G401.6 (cell line): ENCODE measurements at regions not wholly inside any gene's neighbourhood (a gene's known extent, or its start where the extent isn't known, plus 50 kb on each side); places are given as distances from the start of the nearest gene placed in this dataset.
"Not testable (repeated sequence)": the region's sequence is repeated elsewhere in the genome, so short reads cannot be mapped to it uniquely, and the experiment has no call there.

Source experiments
- FAIRE-seq: peaks from 2 replicates; lab custom pipeline; 2012; peaks lifted over from hg19 to GRCh38; lab: Jason Lieb, UNC

DNA sequence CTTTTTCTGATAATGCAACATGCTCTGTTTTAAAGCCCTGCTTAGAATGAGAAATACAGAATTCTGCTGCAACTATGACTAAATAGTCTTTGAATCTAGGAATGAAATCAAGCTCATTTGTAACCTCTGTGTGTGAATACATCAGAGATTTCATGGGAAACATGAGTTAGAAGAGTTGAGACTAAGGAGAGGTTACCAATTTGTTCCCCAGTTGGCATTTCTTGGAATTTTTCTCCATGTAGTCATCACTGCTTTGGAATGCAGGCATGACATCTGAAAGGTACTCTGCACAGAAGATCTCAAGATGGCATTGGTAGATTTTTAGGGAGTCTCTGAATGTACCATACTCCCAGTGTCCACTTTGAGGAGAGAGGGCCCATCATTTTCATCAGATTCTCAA lies 237.2 kb downstream of the TFAP2A start:
- FAIRE-seq = no peak

DNA sequence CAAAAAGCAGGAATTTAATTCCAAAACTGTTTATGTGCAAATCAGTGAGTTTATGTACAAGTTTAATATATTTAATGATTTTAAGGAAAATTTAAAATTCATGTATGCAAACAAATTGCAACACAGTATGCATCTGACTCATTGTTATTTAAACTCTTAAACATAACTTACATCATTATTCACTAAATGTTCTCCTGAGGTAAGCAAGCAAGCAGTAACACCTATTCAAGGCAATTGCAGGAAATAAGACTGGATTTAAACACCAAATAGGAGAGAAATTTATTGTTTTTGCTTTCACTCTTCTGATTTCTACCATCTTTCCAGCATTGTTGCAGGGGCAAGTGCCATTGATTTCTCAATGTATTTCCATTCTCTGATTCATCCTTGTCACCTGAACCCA lies 239.5 kb downstream of the TFAP2A start:
- no peak for FAIRE-seq

DNA sequence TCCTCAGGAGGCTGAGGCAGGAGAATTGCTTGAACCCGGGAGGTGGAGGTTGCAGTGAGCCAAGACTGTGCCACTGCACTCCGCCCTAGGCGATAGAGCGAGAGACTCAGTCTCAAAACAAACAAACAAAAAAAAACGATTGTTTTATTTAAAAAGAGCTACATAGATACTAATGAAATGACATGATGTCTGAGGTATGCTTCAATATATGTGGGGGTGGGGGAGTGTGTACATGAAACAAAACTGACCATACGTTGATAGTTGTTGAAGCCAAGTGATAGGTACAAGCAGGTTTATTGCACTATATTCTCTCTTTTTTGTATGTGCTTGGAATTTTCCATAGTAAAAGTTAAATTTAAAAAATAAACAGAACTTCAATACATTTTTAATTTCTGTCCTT lies 240.1 kb downstream of the TFAP2A start:
- FAIRE-seq = no peak

DNA sequence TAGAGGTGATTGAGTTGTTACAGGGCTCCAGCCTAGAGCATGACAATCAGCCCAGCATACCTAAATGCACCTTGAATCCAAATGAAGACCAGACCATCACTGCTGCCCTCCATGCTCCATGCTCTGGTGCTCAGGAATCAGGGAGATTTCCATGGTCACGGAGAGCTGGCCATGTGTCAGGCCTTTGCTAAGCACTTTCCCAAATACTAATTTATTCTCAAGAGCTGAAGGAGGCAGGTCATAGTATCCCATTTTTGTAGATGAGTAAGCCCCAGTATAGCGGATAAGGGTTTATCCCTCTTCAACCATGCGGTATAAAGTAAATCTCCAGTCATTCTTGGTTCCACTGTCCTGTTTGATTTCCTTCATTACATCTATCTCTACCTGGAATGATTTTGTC lies 240.8 kb downstream of the TFAP2A start:
- no peak for FAIRE-seq

DNA sequence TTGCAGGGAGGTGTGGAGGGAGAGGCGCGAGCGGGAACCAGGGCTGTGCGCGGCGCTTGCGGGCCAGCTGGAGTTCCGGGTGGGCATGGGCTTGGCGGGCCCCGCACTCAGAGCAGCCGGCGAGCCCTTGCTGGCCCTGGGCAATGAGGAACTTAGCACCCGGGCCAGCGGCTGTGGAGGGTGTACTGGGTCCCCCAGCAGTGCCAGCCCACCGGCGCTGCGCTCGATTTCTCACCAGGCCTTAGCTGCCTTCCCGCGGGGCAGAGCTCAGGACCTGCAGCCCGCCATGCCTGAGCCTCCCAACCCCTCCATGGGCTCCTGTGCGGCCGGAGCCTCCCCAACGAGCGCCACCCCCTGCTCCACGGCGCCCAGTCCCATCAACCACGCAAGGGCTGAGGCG lies 243.2 kb downstream of the TFAP2A start:
- not testable (repeated sequence) for FAIRE-seq

DNA sequence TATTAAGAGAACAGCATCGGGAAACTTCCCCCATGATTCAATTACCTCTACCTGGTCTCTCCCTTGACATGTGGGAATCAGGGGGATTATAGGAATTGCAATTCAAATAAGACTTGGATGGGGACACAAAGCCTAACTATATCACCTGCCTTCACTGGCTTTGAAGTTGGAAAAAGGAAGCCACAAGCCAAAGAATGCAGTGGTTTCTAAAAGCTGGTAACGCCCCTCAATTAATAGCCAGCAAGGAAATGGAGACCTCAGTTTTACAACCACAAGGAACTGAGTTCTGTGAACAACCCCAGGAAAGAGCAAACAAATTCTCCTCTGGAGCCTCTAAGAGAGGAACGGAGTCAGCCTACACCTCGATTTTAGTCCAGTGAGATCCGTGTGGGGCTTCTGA lies 244.1 kb downstream of the TFAP2A start:
- FAIRE-seq = no peak

DNA sequence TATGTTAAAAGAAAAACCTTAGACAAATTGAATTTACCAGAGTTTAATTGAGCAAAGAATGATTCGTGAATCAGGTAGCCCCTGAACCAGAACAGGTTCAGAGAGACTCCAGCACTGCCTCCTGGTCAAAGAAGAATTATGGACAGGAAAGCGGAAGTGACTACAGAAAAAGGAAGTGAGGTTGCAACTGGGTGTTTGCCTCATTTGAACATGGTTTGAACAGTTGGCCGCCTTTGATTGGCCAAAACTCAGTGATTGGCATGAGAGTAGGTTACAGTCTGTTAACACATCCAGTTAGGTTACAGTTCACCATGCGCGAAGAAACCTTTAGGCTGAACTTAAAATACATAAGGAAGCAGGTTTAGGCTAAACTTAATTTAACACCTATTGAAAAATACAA lies 248.8 kb downstream of the TFAP2A start:
- FAIRE-seq = no peak

DNA sequence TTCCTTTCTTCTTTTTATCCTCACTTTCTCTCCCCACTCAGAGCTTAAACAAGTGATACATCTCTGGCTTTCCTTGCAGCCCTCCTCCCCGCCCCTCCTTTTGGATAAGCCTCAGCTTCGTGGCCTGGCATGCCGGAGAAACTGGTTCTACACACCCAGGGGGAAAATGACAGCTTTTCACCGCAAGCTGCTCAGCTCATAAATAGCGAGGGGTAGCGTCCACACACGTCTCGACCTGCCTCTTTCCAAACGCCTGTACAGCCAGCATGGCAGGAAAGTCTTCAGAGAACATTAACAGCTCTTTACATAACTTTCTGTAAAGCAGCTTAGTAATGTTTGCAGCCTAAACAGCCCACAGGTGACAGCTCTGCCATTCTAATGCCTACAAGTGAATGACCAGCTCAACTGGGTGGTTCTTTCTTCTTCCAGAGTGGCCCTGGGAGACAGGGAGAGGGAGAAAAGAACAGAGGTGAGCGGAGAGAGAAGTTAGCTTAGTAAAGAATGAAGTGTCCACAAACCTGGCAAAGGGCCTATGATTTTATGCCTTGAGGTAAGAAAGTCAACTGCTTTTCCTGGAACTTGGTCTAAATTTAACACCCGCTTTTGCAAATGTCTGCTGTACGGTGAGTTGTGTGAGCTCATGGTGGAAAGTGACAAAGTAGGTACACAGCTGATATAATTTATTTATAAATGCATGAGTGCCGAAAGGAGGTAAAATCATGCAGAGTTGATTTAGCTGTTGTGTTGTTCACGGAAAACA lies 251.5 kb downstream of the TFAP2A start:
- no peak for FAIRE-seq

DNA sequence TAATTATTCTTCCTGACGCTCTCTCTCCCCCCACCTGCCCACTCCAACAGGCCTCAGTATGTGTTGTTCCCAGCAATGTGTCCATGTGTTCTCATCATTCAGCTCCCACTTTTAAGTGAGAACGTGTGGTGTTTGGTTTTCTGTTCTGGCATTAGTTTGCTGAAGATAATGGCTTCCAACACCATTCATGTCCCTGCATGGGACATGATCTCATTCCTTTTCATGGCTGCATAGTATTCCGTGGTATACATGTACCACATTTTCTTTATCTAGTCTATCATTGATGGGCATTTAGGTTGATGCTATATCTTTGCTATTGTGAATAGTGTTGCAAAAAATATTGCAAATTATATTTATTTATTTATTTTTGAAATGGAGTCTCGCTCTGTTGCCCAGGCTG lies 258.0 kb downstream of the TFAP2A start:
- FAIRE-seq = no peak

DNA sequence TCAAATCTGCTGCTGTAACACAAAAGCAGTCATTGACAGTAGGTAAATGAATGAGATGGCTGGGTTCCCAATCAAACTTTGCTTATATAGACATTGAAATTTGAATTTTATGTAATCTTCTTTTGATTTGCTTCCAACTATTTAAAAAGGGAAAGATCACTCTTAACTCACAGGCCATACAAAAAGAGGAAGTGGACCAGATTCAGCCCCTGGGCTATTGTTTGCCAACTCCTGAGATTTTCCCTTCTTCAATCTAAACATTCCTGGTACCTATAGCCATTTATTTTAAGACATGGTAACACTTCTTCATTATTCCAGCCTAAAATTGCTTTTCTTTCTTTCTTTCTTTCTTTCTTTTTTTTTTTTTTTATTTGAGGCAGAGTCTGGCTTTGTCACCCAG lies 260.6 kb downstream of the TFAP2A start:
- no peak for FAIRE-seq

DNA sequence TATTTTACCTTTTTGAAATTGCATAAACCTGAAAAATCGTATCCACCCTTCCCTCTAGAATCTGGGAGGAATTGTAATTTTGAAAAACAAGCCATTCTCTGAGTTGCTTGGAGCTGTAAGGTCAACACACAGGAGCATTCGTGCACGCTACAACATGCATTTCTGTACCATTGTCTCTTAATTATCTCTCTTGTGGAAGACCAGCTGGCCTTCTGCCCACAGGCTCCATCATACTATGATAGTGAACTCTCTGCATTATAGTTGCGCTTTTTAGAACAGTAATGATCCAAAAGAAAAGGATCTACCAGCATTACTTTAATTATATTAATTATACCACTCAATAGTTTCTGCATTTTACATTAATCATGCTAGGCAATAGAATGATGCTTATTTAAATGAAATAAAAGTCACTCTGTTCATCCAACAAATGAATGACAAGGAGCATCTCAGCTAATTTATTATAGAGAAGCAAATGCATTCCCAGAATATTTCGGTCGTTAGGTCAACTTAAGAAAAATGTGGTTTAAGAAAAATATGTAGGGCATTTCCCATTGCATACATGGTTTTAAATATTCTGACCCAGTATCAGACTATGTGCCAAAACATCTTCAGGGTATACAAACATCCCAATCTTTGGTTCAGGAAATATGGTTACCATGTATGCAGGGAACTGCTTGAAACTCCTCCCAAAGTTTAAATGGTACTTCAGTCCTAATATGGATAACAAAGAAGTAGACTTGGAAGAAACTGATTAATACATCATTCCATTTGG lies 263.5 kb downstream of the TFAP2A start:
- no peak for FAIRE-seq

DNA sequence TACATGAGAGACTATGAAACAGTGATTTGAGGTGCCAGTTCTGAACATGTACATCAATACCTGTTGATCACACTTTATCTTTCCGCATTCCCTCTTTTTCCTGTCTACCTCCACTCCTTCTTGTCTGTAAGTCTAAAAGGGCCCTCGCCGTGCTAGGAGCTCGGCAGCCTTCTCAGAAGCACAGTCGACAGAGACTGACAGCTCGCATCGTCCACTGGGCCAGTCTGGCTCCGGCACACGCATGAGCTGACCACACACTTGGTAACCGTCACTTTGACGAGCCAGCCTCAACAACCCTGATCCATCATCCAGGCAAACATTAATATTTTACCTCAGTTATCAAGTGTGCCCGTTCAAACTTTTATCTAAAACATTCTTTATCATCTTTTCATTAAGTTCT lies 265.3 kb downstream of the TFAP2A start:
- FAIRE-seq = no peak

DNA sequence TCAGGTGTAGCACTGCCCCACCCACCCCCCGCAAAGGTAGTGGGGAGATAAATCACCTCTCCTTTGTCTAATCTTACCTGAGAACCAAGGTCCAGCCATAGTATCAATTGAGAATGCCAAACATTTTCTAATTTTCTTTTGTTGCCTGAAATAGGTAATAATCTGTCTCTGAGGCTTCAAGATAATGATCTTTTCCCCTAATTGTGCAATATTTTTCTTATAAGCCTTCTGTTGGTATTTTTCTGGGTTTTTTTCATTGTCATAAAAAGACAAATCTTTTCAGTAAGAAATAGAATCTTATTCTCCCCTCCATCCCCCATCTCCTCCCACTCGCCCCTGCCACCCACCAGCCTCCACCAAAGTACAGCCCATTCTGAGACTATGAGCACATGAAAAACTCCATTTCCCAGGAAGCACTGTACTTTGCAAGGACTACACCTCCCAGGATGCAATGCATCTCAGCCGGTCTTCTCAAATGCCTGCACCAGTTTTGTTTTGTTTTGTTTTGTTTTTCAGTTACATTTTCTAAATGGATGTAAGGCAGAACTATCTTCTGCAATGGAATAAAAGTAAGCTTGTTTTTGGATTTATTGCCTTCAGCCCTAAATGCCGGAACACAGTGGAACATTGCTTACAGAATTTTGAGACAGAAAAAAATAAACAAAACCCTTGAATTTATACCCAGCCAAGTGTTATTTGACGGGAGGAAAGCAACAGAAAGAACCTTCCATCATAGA lies 268.0 kb downstream of the TFAP2A start:
- peak; percentile 8 for FAIRE-seq

DNA sequence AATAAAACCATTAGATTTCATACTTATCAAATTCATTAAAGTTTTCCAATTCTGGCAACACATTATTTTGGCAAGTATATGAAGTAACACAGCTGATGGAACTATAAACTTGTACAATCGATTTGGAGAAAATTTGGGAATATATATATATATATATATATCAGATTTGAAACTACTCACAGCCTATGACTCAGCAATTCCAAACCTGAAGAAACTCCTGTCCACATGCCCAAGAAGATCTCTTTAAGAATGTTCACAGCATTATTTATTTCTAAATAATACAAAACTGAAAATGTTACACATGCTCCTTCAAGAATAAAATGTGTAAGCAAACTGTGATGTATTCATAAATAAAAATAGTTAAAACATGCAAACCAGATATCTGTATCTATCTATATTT lies 270.1 kb downstream of the TFAP2A start:
- no peak for FAIRE-seq

DNA sequence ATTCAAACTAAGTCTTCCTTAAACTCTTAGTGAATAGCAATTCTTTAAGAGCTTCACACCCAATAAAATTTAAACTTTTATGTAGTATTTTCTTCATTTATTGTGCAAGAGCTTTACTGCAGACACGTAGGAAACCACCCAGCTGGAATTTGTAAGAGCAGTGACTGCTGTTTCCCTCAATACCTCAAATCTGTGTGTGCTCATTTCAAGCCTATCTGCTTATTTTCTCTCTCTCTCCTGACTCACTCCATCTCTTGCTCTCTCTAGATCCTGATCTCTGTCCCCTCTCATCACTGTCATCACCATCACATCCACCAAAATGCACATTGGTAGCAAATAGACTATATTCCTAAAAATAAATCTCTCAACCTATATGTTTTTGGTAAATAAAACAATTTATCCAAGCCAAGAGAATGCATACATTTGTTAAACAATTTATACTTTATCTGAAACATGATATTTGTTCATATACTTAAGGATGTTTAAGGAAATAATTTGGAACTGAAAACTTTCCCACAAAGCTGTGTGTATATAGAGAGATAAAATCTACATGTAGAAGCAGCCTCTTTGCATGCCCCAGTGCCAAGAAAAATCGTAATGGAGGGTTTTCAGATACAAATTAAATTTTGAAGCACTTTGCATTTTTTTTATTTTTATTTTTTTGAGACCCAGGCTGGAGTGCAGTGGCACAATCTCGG lies 273.0 kb downstream of the TFAP2A start:
- no peak for FAIRE-seq

DNA sequence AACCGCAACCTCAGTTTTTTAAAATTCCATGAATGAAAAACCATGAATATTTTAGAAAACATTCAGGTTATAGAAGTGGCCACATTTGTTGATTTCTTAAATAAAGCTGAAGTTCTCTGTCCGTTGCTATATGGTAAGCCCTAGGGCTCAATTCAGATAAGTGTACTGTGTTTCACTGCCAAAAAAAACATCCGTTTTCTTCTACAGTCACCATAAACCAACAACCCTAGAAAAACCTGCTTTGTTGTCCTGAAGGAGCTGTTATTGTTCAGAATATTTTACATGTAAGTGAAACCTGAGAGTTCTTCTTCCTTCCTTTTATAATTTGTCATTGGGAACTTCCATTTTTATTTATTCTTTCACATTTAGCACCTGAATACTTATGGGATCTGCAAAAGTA lies 274.1 kb downstream of the TFAP2A start:
- FAIRE-seq = no peak

DNA sequence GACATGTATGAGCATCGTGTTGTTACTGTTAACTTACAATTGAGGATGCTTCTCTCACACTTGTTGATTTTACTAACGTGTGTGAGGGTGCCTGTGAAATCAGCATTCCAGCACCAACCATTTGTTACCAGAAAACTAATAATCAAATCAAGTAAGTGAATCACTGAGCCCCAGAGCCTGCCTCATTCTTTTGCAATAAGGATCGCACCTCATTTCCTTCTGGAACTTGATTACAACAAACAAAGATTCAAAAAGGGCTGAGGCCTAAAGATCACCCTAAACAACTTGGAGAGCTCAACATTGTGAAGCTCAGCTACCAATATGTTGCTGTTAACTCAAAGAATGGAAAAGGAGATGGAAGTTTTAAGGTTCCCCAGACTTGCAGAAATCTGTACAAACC lies 274.7 kb downstream of the TFAP2A start:
- FAIRE-seq = no peak

DNA sequence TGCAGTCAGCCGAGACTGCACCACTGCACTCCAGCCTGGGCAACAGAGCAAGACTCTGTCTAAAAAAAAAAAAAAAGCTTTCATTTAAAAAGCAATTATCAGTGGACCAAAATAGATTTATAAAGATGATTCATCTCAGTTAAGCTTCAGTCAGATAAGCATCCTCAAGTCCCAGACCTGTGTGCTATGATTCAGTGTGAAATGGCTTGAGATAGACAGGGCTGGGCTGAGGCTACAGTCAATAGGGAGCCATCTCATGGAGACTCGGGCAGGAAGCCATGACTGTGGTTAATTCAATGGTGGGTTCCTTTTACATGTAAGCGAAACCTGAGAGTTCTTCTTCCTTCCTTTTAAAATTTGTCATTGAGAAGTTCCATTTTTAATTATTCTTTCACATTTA lies 276.0 kb downstream of the TFAP2A start:
- no peak for FAIRE-seq

DNA sequence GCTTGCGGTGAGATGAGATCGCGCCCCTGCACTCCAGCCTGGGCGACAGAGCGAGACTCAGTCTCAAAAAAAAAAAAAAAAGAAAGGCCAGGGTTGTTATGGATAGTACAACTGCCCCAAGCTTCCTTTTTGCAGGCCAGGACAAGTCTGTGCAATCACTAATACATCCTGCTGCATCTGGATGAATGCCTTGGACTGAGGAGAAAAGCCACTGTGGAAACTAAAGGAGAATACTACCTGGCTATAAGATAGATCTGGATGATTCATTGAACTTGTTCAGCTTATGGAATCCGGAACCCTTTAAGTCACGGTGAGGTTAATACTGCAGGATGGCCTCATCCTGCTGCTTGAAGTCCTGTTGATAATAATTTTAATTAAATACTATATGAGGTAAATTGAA lies 278.2 kb downstream of the TFAP2A start:
- FAIRE-seq = no peak

DNA sequence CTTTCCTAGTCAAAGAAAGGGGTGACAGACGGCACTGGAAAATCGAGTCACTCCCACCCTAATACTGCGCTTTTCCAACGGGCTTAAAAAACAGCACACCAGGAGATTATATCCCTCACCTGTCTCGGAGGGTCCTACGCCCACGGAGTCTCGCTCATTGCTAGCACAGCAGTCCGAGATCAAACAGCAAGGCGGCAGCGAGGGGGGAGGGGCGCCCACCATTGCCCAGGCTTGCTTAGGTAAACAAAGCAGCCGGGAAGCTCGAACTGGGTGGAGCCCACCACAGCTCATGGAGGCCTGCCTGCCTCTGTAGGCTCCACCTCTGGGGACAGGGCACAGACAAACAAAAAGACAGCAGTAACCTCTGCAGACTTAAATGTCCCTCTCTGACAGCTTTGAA lies 280.7 kb downstream of the TFAP2A start:
- FAIRE-seq = not testable (repeated sequence)

DNA sequence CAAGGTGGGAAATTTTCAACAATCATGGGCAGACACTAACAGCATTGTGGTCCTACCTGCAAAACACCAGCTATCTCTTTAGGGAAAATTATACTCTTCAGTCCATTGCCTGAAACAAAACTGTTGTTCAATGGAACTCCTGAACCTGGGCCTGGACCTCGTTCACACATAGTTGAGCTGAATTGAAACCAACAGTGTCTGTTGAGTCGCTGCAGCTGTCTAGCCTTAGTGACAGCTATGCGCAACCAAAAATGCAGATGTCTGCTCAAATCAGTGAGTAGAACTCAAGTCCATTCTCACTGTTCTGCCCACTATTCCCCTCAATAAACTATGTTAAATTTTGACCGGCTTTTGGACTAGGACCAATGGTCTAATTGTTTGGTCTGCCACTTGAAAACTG lies 286.2 kb downstream of the TFAP2A start:
- FAIRE-seq = no peak

DNA sequence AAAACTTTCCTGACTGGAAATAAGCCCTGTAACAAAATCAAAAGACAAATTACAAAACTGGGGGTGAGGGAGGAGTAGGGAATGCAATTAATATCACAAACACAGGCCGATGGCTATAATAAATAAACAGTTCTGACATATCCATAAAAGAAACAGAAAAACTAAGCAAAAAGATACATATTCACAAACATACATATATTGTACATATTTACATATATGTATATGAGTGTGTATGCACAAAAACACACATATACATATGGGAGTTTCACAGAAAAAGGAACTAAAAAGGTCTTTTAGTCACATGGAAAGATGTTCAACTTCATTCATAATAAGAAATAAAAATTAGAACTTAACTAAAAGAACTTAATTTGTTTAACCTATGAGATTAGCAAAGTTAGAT lies 292.7 kb downstream of the TFAP2A start:
- no peak for FAIRE-seq
